GM21381 (cell line): ENCODE measurements at regions not wholly inside any gene's neighbourhood (a gene's known extent, or its start where the extent isn't known, plus 50 kb on each side); places are given as distances from the start of the nearest gene placed in this dataset.
A peak's percentile ranks its signal among the peaks of the same experiment; 100 is the strongest.
"Not testable (repeated sequence)": the region's sequence is repeated elsewhere in the genome, so short reads cannot be mapped to it uniquely, and the experiment has no call there.

Source experiments
- ATAC-seq: cut with Tn5 transposase; IDR thresholded peaks from one replicate; pipeline ENCODE4 v1.9.1; 2021; ENCODE audit warnings: mild to moderate bottlenecking, moderate library complexity; ENCODE audit not compliant: unreplicated experiment

DNA sequence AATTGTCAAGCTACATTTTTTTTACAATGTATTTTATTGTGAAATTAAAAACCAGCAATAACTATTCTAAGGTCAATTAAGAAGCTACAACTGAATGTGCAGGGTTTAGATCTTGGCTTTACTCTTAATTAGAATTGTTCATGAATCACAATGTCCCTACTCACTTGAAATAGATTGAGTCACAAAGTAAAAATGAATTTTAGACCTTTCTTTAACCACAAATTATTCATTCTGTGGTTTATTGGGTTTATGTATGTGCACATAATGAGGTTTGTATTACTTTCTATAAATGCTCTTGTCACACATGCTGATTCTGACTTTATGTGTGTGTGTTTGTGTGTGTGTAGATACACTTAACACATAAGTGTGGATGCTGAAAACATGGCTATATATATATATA is 647.0 kb upstream of the AADAT start:
- ATAC-seq = no peak

- no peak for ATAC-seq
These were observed 640.1 kb upstream of the AADAT start for GRCh38 chr4:170729897-170730296.

GRCh38 chr4:170729236-170729635 is 639.5 kb upstream of the AADAT start:
- ATAC-seq = no peak

- ATAC-seq = no peak
These were observed 634.4 kb upstream of the AADAT start for GRCh38 chr4:170724191-170724590.

GRCh38 chr4:170723171-170723570 is 633.4 kb upstream of the AADAT start:
- no peak for ATAC-seq

GRCh38 chr4:170721812-170722373 is 632.1 kb upstream of the AADAT start:
- ATAC-seq = no peak

GRCh38 chr4:170716868-170717267 is 627.1 kb upstream of the AADAT start:
- ATAC-seq = no peak

GRCh38 chr4:170705907-170706306 is 616.2 kb upstream of the AADAT start:
- no peak for ATAC-seq

DNA sequence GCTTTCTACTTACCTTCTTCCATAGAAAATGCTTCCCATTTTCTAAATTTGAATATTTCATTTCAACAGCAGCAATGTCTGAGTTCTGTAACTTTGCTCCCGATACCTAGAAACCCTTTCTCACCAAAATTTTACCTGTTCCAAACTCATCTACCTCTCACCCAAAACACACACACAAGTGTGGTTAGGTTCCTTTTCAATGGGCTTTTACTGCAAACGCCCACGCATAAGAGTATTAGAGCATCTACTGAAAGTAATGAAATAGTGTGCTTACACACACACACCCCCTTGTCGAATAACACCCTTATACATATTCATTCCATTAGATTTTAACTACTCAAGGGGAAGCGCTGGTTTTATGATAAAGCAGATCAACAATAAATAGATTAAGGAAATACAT is 610.3 kb upstream of the AADAT start:
- ATAC-seq = no peak

DNA sequence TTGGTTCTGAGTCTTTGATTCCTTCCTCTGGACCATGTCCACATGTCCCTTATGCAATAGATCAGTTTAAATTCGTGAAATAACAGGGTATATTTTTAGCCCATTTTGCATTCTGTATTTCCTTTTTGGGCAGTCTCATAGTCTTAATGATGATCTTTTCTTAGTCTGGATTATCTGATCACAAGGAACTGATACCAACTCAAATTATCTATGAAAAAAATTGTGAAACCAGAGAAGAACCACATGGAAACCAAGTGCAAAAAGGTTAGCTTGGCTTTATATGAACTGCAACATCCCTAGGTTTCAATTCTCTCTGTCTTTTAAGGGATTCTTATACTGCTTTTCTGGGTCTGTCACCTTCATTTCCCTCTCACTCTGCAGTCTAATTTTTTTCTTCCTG is 608.6 kb upstream of the AADAT start:
- peak; percentile 64 for ATAC-seq

- peak; percentile 43 for ATAC-seq
These were observed 608.1 kb upstream of the AADAT start for GRCh38 chr4:170697845-170698244.

- no peak for ATAC-seq
These were observed 607.3 kb upstream of the AADAT start for GRCh38 chr4:170697045-170697444.

DNA sequence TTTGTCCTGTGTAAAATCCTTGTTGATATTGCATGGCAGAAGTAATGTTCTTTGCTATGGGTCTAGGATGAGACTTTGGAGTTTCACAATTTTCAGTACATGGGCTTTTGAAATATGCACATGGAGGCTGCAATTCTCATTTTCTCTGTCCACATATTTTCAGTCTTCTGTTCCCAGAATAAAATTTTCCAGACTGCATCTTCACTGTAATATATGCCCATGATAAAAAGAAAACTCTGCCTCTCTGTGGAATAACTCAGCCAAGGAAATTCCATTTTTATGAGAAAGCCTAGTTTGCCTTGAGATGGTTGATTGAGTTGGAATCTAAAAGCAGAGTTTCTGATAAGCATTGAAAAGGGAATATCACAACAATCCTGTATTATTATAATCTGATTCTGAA is 601.4 kb upstream of the AADAT start:
- ATAC-seq = no peak

GRCh38 chr4:170687751-170688150 is 598.0 kb upstream of the AADAT start:
- no peak for ATAC-seq

DNA sequence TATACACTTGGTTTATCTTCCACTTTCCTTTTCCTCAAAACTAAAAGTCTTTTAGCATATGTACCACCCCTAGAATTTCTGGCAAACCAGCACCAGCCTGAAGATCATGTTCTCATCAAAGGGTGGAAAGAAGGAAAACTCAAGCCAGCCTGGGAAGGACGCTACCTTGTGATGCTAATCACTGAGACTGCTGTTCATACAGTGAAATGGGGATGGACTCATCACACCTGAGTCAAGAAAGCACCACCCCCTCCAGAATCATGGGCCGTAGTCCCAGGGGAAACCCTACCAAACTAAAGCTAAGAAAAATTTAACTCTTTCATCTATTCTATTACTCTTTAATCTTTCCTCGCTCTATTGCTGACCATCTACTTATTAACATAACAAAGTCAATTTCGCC is 595.9 kb upstream of the AADAT start:
- ATAC-seq = not testable (repeated sequence)

DNA sequence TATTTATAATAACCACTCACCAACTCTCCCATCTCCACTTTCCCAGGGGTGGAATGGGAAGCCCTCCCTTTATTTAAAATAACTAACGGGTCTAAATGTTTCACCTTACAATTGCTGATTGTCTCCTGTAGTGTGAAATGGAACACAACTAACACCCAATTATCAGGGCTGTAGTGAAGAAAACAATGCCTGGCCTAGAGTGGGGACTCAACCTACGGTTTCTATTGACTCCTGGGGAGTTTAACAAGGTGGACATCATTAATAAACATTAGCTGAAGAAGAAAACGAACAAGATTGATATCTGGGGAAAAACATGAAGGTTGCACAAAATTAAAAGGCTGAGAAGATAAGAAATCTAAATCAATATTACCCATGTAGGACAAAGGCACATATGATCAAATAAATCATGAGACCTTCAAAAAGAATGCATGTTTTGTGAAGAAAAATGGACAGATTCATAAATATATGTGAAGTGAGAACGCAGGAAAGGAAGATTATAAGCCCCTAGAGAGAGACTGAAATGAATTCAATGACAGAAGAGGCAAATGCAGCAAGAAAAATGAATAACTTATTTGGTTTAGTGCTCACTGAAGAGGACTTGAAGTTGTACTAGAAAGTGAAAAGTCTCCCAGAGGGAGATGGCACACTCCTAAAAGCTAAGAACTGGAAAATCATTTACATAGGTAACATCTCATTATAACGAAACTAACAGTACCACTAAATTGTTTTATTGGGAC is 593.0 kb upstream of the AADAT start:
- no peak for ATAC-seq

- ATAC-seq = not testable (repeated sequence)
These were observed 592.3 kb upstream of the AADAT start for GRCh38 chr4:170682087-170682486.

GRCh38 chr4:170675568-170676262 is 586.0 kb upstream of the AADAT start:
- ATAC-seq = no peak

DNA sequence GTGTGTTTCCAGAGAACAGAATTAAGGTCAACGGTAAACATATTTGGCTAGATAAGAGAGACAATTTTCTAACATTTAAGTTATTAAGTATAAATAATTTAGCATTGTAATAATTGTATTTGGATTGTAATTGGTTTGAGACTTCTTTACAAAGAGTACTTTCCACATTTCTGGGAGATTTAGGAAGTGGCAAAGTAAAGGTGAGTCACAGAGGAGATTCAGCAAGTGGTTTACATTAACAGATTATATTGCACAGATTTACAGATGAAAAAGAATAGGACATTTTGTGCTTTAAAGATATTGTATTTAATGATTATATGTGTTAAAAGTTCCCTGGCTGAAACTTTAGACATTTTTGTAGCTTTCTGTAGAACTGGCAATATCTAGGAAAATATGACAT is 584.4 kb upstream of the AADAT start:
- ATAC-seq = no peak

GRCh38 chr4:170672381-170672965 is 582.7 kb upstream of the AADAT start:
- no peak for ATAC-seq

- ATAC-seq = no peak
These were observed 581.4 kb upstream of the AADAT start for GRCh38 chr4:170671171-170671570.

DNA sequence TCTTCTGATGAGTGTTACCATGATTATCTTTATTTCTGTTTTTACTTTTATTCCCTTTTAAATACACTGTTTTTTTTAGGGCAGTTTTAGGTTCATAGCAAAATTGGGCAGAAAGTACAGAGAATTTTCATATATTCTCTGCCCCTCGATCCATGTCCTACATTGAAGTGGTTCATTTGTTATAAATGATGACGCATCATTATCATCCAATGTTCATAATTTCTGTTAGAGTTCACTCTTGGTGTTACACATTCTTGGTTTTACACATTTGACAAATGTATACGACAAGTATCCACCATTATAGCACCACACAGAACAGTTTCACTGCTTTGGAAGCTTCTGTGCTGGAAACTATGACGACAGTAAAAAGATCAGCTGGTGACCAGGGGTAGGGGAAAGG is 578.1 kb upstream of the AADAT start:
- ATAC-seq = no peak
